ENCODE measurements at regions not wholly inside any gene's neighbourhood (a gene's known extent, or its start where the extent isn't known, plus 50 kb on each side); places are given as distances from the start of the nearest gene placed in this dataset.

GRCh38 chr13:78227709-78228108 is 309.1 kb upstream of the EDNRB start:
- no peaks in the 10 kb centered on the region for H3K36me3 ChIP-seq (replicated peaks in 1 of 2; ENCODE audit: control insufficient read depth in 1 of 2, insufficient read depth in 2 of 2, low read length in 2 of 2)
- H3K9ac ChIP-seq (ENCODE audit: insufficient read depth, low read length, poor library complexity, severe bottlenecking): no peak overlapping the region
- H3K4me3 Mint-ChIP-seq: no peak overlapping the region
- no peak for TF ChIP-seq CTCF (IDR thresholded peaks at IDR 0.05)
- H3K4me1 Mint-ChIP-seq: no peaks in the 10 kb centered on the region
- no peak overlapping the region for H3K4me3 ChIP-seq (replicated peaks in 1 of 3; ENCODE audit: low read depth in 2 of 3, low read length in 3 of 3)
- H3K27me3 ChIP-seq (ENCODE audit: control insufficient read depth in 2 of 2, insufficient read depth in 2 of 2, low read length in 2 of 2): no peaks in the 10 kb centered on the region
- H3K4me2 ChIP-seq (replicated peaks; ENCODE audit: extremely low read depth, low read length, poor library complexity, severe bottlenecking): no peak overlapping the region
- no peaks in the 10 kb centered on the region for H3K9me3 Mint-ChIP-seq
- no CpG with 5 or more reads among the region's 3 CpGs for WGBS (ENCODE audit: insufficient coverage)
- H3K9me3 ChIP-seq (replicated peaks in 1 of 2; ENCODE audit: control insufficient read depth in 1 of 2, insufficient read depth in 1 of 2, low read length in 2 of 2): no peaks in the 10 kb centered on the region
- no peaks in the 10 kb centered on the region for H3K79me2 ChIP-seq (ENCODE audit: insufficient read depth, low read length)
- DNase-seq: no peak
- H3K27ac Mint-ChIP-seq: no peak overlapping the region
- H3K36me3 Mint-ChIP-seq: no peaks in the 10 kb centered on the region
- no peak overlapping the region for H3K27ac ChIP-seq (ENCODE audit: low read depth in 1 of 2, low read length in 2 of 2)
- H3K4me1 ChIP-seq (ENCODE audit: control insufficient read depth in 1 of 2, insufficient read depth in 2 of 2, low read length in 2 of 2): no peaks in the 10 kb centered on the region
- intact Hi-C loops (cut with micrococcal nuclease): no loop called here
- H3K27me3 Mint-ChIP-seq (ENCODE audit: low read depth in 3 of 3): peaks cover 0 to 3% (median 1%) of the 10 kb centered on the region in 3 donors
- H4K20me1 ChIP-seq (ENCODE audit: insufficient read depth, low read length): no peaks in the 10 kb centered on the region
- H2AFZ ChIP-seq (ENCODE audit: insufficient read depth, low read depth, low read length, poor library complexity, severe bottlenecking): no peak overlapping the region

GRCh38 chr13:78215458-78216108 is 297.0 kb upstream of the EDNRB start:
- H3K4me2 ChIP-seq (replicated peaks; ENCODE audit: extremely low read depth, low read length, poor library complexity, severe bottlenecking): no peak overlapping the region
- H2AFZ ChIP-seq (ENCODE audit: insufficient read depth, low read depth, low read length, poor library complexity, severe bottlenecking): no peak overlapping the region
- WGBS (ENCODE audit: insufficient coverage): no CpG with 5 or more reads among the region's 4 CpGs
- Mint-ChIP-seq H3K27ac (no peak overlapping the region), H3K4me3 (no peak overlapping the region), H3K4me1 (no peaks in the 10 kb centered on the region), H3K27me3 (ENCODE audit: low read depth in 3 of 3) (peaks cover 0 to 1% (median 0%) of the 10 kb centered on the region in 3 donors), H3K9me3 (peaks cover 0 to 1% (median 0%) of the 10 kb centered on the region in 7 donors), H3K36me3 (no peaks in the 10 kb centered on the region)
- no peaks in the 10 kb centered on the region for H3K9me3 ChIP-seq (replicated peaks in 1 of 2; ENCODE audit: control insufficient read depth in 1 of 2, insufficient read depth in 1 of 2, low read length in 2 of 2)
- H3K4me1 ChIP-seq (ENCODE audit: control insufficient read depth in 1 of 2, insufficient read depth in 2 of 2, low read length in 2 of 2): no peaks in the 10 kb centered on the region
- no peaks in the 10 kb centered on the region for H4K20me1 ChIP-seq (ENCODE audit: insufficient read depth, low read length)
- no peak overlapping the region for H3K27ac ChIP-seq (ENCODE audit: low read depth in 1 of 2, low read length in 2 of 2)
- H3K27me3 ChIP-seq (ENCODE audit: control insufficient read depth in 2 of 2, insufficient read depth in 2 of 2, low read length in 2 of 2): no peaks in the 10 kb centered on the region
- H3K4me3 ChIP-seq (replicated peaks in 1 of 3; ENCODE audit: low read depth in 2 of 3, low read length in 3 of 3): no peak overlapping the region
- H3K36me3 ChIP-seq (replicated peaks in 1 of 2; ENCODE audit: control insufficient read depth in 1 of 2, insufficient read depth in 2 of 2, low read length in 2 of 2): no peaks in the 10 kb centered on the region
- no peak for DNase-seq
- TF ChIP-seq CTCF (IDR thresholded peaks at IDR 0.05): no peak
- H3K79me2 ChIP-seq (ENCODE audit: insufficient read depth, low read length): no peaks in the 10 kb centered on the region
- intact Hi-C loops (cut with micrococcal nuclease): no loop called here
- H3K9ac ChIP-seq (ENCODE audit: insufficient read depth, low read length, poor library complexity, severe bottlenecking): no peak overlapping the region
